Hepatocyte (in vitro differentiated cells): ENCODE measurements at regions not wholly inside any gene's neighbourhood (a gene's known extent, or its start where the extent isn't known, plus 50 kb on each side); places are given as distances from the start of the nearest gene placed in this dataset.

Experiments used
- DNase-seq: peaks from one replicate; pipeline ENCODE4 v3.0.0-alpha.2; 2016; ENCODE audit warnings: low spot score
- H2AFZ ChIP-seq: fragments of 200-600 bp; sonication (generic); 2 replicates; pipeline ENCODE4 v1.6.0; 2016; ENCODE audit warnings: antibody characterized with exemption, mild to moderate bottlenecking
- H3K27ac ChIP-seq: fragments of 200-600 bp; sonication (generic); 2 replicates; pipeline ENCODE4 v1.5.1; 2016; ENCODE audit warnings: mild to moderate bottlenecking
- H3K27me3 ChIP-seq: fragments of 200-600 bp; sonication (generic); 2 replicates; pipeline ENCODE4 v1.6.1; 2016
- H3K36me3 ChIP-seq: fragments of 200-600 bp; sonication (generic); replicated peaks from 2 replicates; pipeline ENCODE4 v1.5.1; 2016; ENCODE audit warnings: low read depth; ENCODE audit not compliant: insufficient read depth
- H3K4me1 ChIP-seq: fragments of 200-600 bp; sonication (generic); 2 replicates; pipeline ENCODE4 v1.5.1; 2016; ENCODE audit warnings: mild to moderate bottlenecking, moderate library complexity; ENCODE audit not compliant: insufficient read depth
- H3K4me2 ChIP-seq: fragments of 200-600 bp; sonication (generic); 2 replicates; pipeline ENCODE4 v1.6.0; 2016
- H3K4me3 ChIP-seq: fragments of 200-600 bp; sonication (generic); 2 replicates; pipeline ENCODE4 v1.5.1; 2016; ENCODE audit warnings: mild to moderate bottlenecking
- H3K79me2 ChIP-seq: fragments of 200-600 bp; sonication (generic); 2 replicates; pipeline ENCODE4 v1.6.0; 2017; ENCODE audit warnings: mild to moderate bottlenecking
- H3K9me2 ChIP-seq: fragments of 200-600 bp; sonication (generic); replicated peaks from 2 replicates; pipeline ENCODE4 v1.6.0; 2017; ENCODE audit warnings: mild to moderate bottlenecking; ENCODE audit not compliant: insufficient read depth
- H3K9me3 ChIP-seq: fragments of 200-600 bp; sonication (generic); 2 replicates; pipeline ENCODE4 v1.5.1; 2016; ENCODE audit warnings: low read depth, mild to moderate bottlenecking
- H4K20me1 ChIP-seq: fragments of 200-600 bp; sonication (generic); 2 replicates; pipeline ENCODE4 v1.6.0; 2016; ENCODE audit warnings: mild to moderate bottlenecking; ENCODE audit not compliant: insufficient read depth, poor library complexity, severe bottlenecking
- EZH2 ChIP-seq: fragments of 200-600 bp; sonication (generic); IDR thresholded peaks from 2 replicates; pipeline ENCODE4 v1.6.1; 2016; ENCODE audit warnings: antibody characterized with exemption, mild to moderate bottlenecking, borderline replicate concordance
- EZH2phosphoT487 ChIP-seq: fragments of 200-600 bp; sonication (generic); IDR thresholded peaks from one replicate; pipeline ENCODE4 v1.6.1; 2018; ENCODE audit warnings: antibody characterized with exemption, mild to moderate bottlenecking, low read depth, moderate library complexity; ENCODE audit not compliant: unreplicated experiment, severe bottlenecking
- WGBS: methylation state at CpG from one replicate; pipeline ENCODE4 v1.1.6; 2016; ENCODE audit warnings: low lambda C conversion rate; ENCODE audit errors: missing lambda C conversion rate; 5-methylcytosine and 5-hydroxymethylcytosine counted together
- TF ChIP-seq, protein P1 (sequence below): fragments of 200-600 bp; sonication (generic); IDR thresholded peaks from 2 replicates; pipeline ENCODE4 v1.5.1; 2016; ENCODE audit warnings: antibody characterized with exemption, mild to moderate bottlenecking; ENCODE audit not compliant: poor library complexity

GRCh38 chr13:111912991-111913760 lies 153.8 kb upstream of the SOX1 start:
- H3K4me1 ChIP-seq, result no peaks in the 10 kb centered on the region
- 70% methylated on average over 25 of the region's 25 CpGs for WGBS
- H3K36me3 ChIP-seq, result no peaks in the 10 kb centered on the region
- H3K4me3 ChIP-seq, result no peak overlapping the region
- no peak overlapping the region for H2AFZ ChIP-seq
- TF ChIP-seq EZH2, result no peak
- TF ChIP-seq, protein P1, sequence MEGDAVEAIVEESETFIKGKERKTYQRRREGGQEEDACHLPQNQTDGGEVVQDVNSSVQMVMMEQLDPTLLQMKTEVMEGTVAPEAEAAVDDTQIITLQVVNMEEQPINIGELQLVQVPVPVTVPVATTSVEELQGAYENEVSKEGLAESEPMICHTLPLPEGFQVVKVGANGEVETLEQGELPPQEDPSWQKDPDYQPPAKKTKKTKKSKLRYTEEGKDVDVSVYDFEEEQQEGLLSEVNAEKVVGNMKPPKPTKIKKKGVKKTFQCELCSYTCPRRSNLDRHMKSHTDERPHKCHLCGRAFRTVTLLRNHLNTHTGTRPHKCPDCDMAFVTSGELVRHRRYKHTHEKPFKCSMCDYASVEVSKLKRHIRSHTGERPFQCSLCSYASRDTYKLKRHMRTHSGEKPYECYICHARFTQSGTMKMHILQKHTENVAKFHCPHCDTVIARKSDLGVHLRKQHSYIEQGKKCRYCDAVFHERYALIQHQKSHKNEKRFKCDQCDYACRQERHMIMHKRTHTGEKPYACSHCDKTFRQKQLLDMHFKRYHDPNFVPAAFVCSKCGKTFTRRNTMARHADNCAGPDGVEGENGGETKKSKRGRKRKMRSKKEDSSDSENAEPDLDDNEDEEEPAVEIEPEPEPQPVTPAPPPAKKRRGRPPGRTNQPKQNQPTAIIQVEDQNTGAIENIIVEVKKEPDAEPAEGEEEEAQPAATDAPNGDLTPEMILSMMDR, result no peak
- H3K27ac ChIP-seq, result no peak overlapping the region
- no peak for DNase-seq
- no peaks in the 10 kb centered on the region for H3K9me3 ChIP-seq
- no peak overlapping the region for H3K4me2 ChIP-seq
- no peaks in the 10 kb centered on the region for H3K79me2 ChIP-seq
- H3K27me3 ChIP-seq, result no peaks in the 10 kb centered on the region
- H3K9me2 ChIP-seq, result no peaks in the 10 kb centered on the region
- H4K20me1 ChIP-seq, result no peaks in the 10 kb centered on the region

- Histone ChIP-seq H4K20me1 (no peaks in the 10 kb centered on the region), H3K9me3 (no peaks in the 10 kb centered on the region), H2AFZ (no peak overlapping the region), H3K79me2 (no peaks in the 10 kb centered on the region), H3K36me3 (no peaks in the 10 kb centered on the region), H3K27ac (no peak overlapping the region), H3K4me2 (no peak overlapping the region), H3K4me3 (no peak overlapping the region), H3K27me3 (no peaks in the 10 kb centered on the region), H3K9me2 (no peaks in the 10 kb centered on the region), H3K4me1 (no peaks in the 10 kb centered on the region)
- DNase-seq, result no peak
- 68% methylated on average over 9 of the region's 9 CpGs for WGBS
- TF ChIP-seq, protein P1, result no peak
- TF ChIP-seq EZH2phosphoT487 (no peak), EZH2 (no peak)
These were observed 153.2 kb upstream of the SOX1 start for GRCh38 chr13:111913761-111914140.

GRCh38 chr13:111914241-111915103 lies 152.5 kb upstream of the SOX1 start:
- Histone ChIP-seq H3K27me3 (no peaks in the 10 kb centered on the region), H3K9me2 (no peaks in the 10 kb centered on the region), H4K20me1 (no peaks in the 10 kb centered on the region), H3K9me3 (no peaks in the 10 kb centered on the region), H3K4me2 (no peak overlapping the region), H3K4me1 (no peaks in the 10 kb centered on the region), H2AFZ (no peak overlapping the region), H3K27ac (no peak overlapping the region), H3K36me3 (no peaks in the 10 kb centered on the region), H3K4me3 (no peak overlapping the region), H3K79me2 (no peaks in the 10 kb centered on the region)
- no peak for TF ChIP-seq EZH2
- TF ChIP-seq, protein P1, result no peak
- no peak for TF ChIP-seq EZH2phosphoT487
- 92% methylated on average over 12 of the region's 13 CpGs for WGBS
- DNase-seq, result no peak
